ENCODE measurements at regions not wholly inside any gene's neighbourhood (a gene's known extent, or its start where the extent isn't known, plus 50 kb on each side); places are given as distances from the start of the nearest gene placed in this dataset.

DNA sequence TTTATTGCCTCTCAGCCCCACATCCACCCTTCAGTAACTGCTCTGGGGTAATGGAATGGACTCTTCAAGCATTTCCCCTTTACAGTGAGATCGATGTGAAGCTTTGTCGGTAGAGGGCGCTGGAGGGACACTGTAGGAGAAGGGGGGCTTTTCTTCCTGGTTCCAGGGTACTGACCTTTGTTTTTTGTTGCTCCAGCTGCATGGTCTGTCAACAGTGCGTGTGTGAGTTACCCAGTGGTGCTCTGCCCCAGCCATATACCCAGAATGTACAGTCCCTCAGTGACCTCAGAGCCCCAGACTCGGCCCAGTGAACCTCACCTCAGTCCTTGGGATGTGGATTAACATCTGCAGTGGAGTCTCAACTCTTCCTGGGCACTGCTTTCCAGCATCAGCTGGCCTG lies 180.3 kb upstream of the TSC22D2 start:
- no peak for TF ChIP-seq POLR2A (IDR thresholded peaks at IDR 0.05)
- TF ChIP-seq, protein P1, sequence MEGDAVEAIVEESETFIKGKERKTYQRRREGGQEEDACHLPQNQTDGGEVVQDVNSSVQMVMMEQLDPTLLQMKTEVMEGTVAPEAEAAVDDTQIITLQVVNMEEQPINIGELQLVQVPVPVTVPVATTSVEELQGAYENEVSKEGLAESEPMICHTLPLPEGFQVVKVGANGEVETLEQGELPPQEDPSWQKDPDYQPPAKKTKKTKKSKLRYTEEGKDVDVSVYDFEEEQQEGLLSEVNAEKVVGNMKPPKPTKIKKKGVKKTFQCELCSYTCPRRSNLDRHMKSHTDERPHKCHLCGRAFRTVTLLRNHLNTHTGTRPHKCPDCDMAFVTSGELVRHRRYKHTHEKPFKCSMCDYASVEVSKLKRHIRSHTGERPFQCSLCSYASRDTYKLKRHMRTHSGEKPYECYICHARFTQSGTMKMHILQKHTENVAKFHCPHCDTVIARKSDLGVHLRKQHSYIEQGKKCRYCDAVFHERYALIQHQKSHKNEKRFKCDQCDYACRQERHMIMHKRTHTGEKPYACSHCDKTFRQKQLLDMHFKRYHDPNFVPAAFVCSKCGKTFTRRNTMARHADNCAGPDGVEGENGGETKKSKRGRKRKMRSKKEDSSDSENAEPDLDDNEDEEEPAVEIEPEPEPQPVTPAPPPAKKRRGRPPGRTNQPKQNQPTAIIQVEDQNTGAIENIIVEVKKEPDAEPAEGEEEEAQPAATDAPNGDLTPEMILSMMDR (IDR thresholded peaks at IDR 0.05), result peak in 2 of 3 experiments; percentile 22 to 25
- H3K9me3 ChIP-seq, result no peaks in the 10 kb centered on the region
- no peak overlapping the region for H3K27ac ChIP-seq
- no peak overlapping the region for H3K4me3 ChIP-seq
- H3K27me3 ChIP-seq, result no peaks in the 10 kb centered on the region
- peak in 1 of 2 donors; percentile 62 for DNase-seq (ENCODE audit: extremely low spot score in 2 of 2)
- no peaks in the 10 kb centered on the region for H3K36me3 ChIP-seq
- intact Hi-C loops (cut with DNase I), result no loop called here
- H3K4me1 ChIP-seq, result no peaks in the 10 kb centered on the region

DNA sequence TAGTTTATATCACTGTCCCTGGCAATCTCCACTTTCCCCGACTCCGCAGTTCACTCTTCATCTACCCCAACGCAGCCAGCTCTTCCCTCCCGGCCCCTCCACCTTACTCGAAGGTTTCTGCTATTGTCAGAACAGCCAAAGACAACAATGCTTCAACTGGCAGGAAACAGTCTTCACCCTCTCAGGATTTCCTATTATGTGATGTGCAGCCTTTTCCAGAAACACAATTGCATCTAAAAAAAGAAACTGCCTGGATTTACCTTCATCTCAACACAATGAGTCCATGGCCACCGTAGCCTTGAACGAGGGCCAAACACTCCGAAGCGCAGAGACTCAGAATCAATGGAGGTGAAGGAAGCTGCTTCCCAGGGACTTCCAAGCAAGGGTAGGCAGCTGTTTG lies 182.1 kb upstream of the TSC22D2 start:
- no peaks in the 10 kb centered on the region for H3K27me3 ChIP-seq
- intact Hi-C loops (cut with DNase I), result no loop called here
- DNase-seq (ENCODE audit: extremely low spot score in 2 of 2), result peak in 1 of 2 donors; percentile 62
- H3K4me1 ChIP-seq, result peaks cover 6% of the 10 kb centered on the region
- no peak overlapping the region for H3K27ac ChIP-seq
- TF ChIP-seq, protein P1 (IDR thresholded peaks at IDR 0.05), result no peak
- TF ChIP-seq POLR2AphosphoS5 (IDR thresholded peaks at IDR 0.05; ENCODE audit: insufficient read depth in 1 of 2, low read depth in 1 of 2), result peak in 1 of 2 donors; percentile 30
- no peak overlapping the region for H3K4me3 ChIP-seq
- no peaks in the 10 kb centered on the region for H3K9me3 ChIP-seq
- no peaks in the 10 kb centered on the region for H3K36me3 ChIP-seq

GRCh38 chr3:150223558-150223957 lies 184.5 kb upstream of the TSC22D2 start:
- no peaks in the 10 kb centered on the region for H3K36me3 ChIP-seq
- no peak for TF ChIP-seq POLR2AphosphoS5 (IDR thresholded peaks at IDR 0.05; ENCODE audit: insufficient read depth in 1 of 2, low read depth in 1 of 2)
- TF ChIP-seq POLR2A (IDR thresholded peaks at IDR 0.05), result no peak
- TF ChIP-seq, protein P1 (IDR thresholded peaks at IDR 0.05), result no peak

DNA sequence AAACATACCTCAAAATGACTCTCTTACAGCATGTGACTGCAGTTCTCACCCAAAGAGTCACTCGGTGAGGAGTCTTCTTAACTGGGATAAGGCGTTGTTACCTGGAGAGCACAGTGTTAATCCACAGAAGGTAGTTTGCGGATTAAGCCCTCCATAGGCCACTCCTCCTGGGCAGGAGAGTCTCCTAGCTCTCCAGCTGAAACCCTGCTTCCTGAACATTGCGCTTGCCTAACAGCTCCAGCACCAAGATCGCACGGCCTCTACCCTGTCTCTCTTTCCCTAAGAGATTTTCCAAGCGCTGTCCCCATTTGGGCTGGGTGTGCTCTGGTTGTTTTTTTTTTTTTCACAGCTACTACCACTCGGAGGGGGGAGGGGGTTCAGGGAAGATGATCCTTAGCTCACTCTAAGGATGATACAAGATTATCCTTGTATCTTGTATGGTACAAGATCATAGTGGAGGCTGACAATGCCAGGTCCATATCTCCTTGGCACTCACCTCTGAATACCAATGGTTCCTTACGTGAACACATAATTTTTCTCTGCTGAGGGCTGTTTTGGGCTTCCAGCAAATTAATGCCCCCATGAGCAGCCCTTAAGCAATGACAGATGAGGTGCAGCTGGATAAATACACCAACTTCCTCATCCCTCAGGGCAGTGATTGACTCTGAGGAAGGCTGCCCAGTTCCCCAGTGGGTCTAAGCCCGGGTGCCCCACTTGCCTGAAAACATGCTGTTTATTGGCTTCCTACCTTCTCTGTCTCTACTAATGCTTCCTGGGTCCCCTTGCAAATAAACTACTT lies 185.2 kb upstream of the TSC22D2 start:
- TF ChIP-seq, protein P1 (IDR thresholded peaks at IDR 0.05), result no peak
- TF ChIP-seq POLR2AphosphoS5 (IDR thresholded peaks at IDR 0.05; ENCODE audit: insufficient read depth in 1 of 2, low read depth in 1 of 2) (no peak), POLR2A (IDR thresholded peaks at IDR 0.05) (no peak)
- no peaks in the 10 kb centered on the region for H3K27me3 ChIP-seq
- H3K9me3 ChIP-seq, result no peaks in the 10 kb centered on the region
- peaks cover 6% of the 10 kb centered on the region for H3K4me1 ChIP-seq
- DNase-seq (ENCODE audit: extremely low spot score in 2 of 2), result peak in 1 of 2 donors; percentile 56
- no peak overlapping the region for H3K4me3 ChIP-seq
- H3K36me3 ChIP-seq, result no peaks in the 10 kb centered on the region
- intact Hi-C loops (cut with DNase I), result no loop called here
- no peak overlapping the region for H3K27ac ChIP-seq

More at GRCh38 chr3:150223558-150223957, 184.5 kb upstream of the TSC22D2 start:
- intact Hi-C loops (cut with DNase I), result no loop called here
- Histone ChIP-seq H3K27ac (no peak overlapping the region), H3K4me1 (peaks cover 6% of the 10 kb centered on the region), H3K27me3 (no peaks in the 10 kb centered on the region), H3K4me3 (no peak overlapping the region), H3K9me3 (no peaks in the 10 kb centered on the region)
- DNase-seq (ENCODE audit: extremely low spot score in 2 of 2), result peak in 1 of 2 donors; percentile 6

DNA sequence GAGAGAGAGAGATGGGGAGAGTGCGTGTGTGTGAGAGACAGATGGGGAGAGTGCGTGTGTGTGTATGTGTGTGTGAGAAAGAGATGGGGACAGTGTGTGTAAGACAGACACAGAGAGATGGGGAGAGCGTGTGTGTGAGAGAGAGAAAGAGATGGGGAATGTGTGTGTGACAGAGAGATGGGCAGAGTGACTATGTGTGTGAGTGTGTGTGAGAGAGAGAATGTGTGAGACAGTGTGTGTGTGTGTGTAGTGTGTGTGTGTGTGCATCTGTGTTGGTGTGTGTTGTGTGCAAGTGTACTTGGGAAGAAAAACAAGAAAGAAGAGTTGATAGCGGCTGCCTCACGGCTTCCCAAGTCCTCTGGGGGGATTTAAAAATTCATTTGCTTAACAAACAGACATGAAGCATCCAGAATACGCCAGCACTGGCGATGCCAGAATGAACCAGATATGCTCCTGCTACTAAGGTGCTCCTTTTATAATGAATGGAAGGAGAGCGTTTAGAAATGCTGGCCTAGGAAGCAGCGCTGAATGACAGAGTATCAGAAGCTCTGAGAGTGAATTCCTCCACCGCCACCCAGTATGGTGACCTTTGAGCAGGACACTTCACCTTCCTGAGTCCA lies 186.1 kb upstream of the TSC22D2 start:
- TF ChIP-seq, protein P1 (IDR thresholded peaks at IDR 0.05), result no peak
- no peak for TF ChIP-seq POLR2AphosphoS5 (IDR thresholded peaks at IDR 0.05; ENCODE audit: insufficient read depth in 1 of 2, low read depth in 1 of 2)
- Histone ChIP-seq H3K9me3 (no peaks in the 10 kb centered on the region), H3K4me1 (peaks cover 6% of the 10 kb centered on the region), H3K27me3 (no peaks in the 10 kb centered on the region), H3K36me3 (no peaks in the 10 kb centered on the region), H3K4me3 (no peak overlapping the region), H3K27ac (no peak overlapping the region)
- intact Hi-C loops (cut with DNase I), result no loop called here
- peak in 1 of 2 donors; percentile 75 for DNase-seq (ENCODE audit: extremely low spot score in 2 of 2)
